ENCODE measurements at regions not wholly inside any gene's neighbourhood (a gene's known extent, or its start where the extent isn't known, plus 50 kb on each side); places are given as distances from the start of the nearest gene placed in this dataset.

DNA sequence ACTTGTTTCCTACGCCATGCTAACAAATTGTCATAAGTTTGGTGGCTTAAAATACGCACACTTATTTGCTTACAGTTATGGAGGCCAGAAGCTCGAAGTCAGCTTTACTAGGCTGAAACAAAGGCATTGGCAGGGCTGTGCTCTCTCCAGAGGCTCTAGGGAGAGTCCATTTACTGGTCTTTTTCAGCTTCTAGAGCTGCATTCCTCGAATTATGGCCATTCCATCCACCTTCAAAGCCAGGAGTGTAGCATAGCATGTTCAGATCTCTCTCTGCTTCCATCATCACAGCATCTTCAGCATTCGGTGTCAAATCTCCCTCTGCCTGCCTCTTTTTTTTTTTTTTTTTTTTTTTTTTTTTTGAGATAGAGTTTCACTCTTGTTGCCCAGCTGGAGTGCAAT is 670.2 kb downstream of the ACTL7B start:
- TF ChIP-seq, protein P1, sequence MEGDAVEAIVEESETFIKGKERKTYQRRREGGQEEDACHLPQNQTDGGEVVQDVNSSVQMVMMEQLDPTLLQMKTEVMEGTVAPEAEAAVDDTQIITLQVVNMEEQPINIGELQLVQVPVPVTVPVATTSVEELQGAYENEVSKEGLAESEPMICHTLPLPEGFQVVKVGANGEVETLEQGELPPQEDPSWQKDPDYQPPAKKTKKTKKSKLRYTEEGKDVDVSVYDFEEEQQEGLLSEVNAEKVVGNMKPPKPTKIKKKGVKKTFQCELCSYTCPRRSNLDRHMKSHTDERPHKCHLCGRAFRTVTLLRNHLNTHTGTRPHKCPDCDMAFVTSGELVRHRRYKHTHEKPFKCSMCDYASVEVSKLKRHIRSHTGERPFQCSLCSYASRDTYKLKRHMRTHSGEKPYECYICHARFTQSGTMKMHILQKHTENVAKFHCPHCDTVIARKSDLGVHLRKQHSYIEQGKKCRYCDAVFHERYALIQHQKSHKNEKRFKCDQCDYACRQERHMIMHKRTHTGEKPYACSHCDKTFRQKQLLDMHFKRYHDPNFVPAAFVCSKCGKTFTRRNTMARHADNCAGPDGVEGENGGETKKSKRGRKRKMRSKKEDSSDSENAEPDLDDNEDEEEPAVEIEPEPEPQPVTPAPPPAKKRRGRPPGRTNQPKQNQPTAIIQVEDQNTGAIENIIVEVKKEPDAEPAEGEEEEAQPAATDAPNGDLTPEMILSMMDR (IDR thresholded peaks at IDR 0.05) = no peak
- TF ChIP-seq POLR2A (IDR thresholded peaks at IDR 0.05) = no peak
- no peak for TF ChIP-seq EP300 (IDR thresholded peaks at IDR 0.05; ENCODE audit: low read depth)
- TF ChIP-seq POLR2AphosphoS5 (IDR thresholded peaks at IDR 0.05) = no peak

All from transverse colon (tissue), 4 donors.